H1 (cell line): ENCODE measurements at regions not wholly inside any gene's neighbourhood (a gene's known extent, or its start where the extent isn't known, plus 50 kb on each side); places are given as distances from the start of the nearest gene placed in this dataset.

Experiments used
- CTCF ChIA-PET: fragments of 300-600 bp; sonication (Branson Sonifier 250); formaldehyde crosslinking; loops from one replicate; lab custom pipeline; 2021; ENCODE audit not compliant: partially characterized antibody; lab: Charles Lee
- POLR2A ChIA-PET: fragments of 300-600 bp; sonication (Branson Sonifier 250); formaldehyde crosslinking; loops from one replicate; lab custom pipeline; 2021; ENCODE audit warnings: inconsistent platforms; ENCODE audit not compliant: partially characterized antibody; lab: Charles Lee
- DNase-seq, 2 experiments: peaks; one replicate each; pipeline versions ENCODE4 v3.0.0 to v3.0.0-alpha.2; 2010 to 2022; ENCODE audit warnings: low spot score in 2 of 2, low read depth in 1 of 2, mixed read lengths in 1 of 2
- FAIRE-seq: peaks from 2 replicates; lab custom pipeline; 2011; peaks lifted over from hg19 to GRCh38; lab: Jason Lieb, UNC
- H2AFZ ChIP-seq: 2 replicates; pipeline ENCODE4 v1.8.1; 2012; ENCODE audit warnings: low read length, inconsistent platforms
- H2AK5ac ChIP-seq: 2 replicates; pipeline ENCODE4 v1.6.1; 2013; ENCODE audit warnings: low read depth, low read length
- H2BK120ac ChIP-seq: replicated peaks from 2 replicates; pipeline ENCODE3; 2013; ENCODE audit warnings: low read depth, low read length, inconsistent platforms
- H2BK12ac ChIP-seq: 2 replicates; pipeline ENCODE4 v1.6.1; 2013; ENCODE audit warnings: low read depth, low read length
- H2BK15ac ChIP-seq: 2 replicates; pipeline ENCODE4 v1.6.1; 2013; ENCODE audit warnings: low read length
- H2BK20ac ChIP-seq: 2 replicates; pipeline ENCODE4 v1.6.1; 2013; ENCODE audit warnings: low read length
- H2BK5ac ChIP-seq: 2 replicates; pipeline ENCODE4 v1.6.1; 2013; ENCODE audit warnings: low read depth, low read length
- H3K14ac ChIP-seq: 2 replicates; pipeline ENCODE4 v1.6.1; 2013; ENCODE audit warnings: inconsistent platforms; ENCODE audit not compliant: insufficient read length
- H3K18ac ChIP-seq: 2 replicates; pipeline ENCODE4 v1.6.1; 2013; ENCODE audit warnings: low read length; ENCODE audit errors: extremely low read depth
- H3K23ac ChIP-seq: 2 replicates; pipeline ENCODE4 v1.6.1; 2013; ENCODE audit warnings: inconsistent platforms; ENCODE audit not compliant: insufficient read length
- H3K23me2 ChIP-seq: 2 replicates; pipeline ENCODE4 v1.6.1; 2013; ENCODE audit warnings: low read depth, low read length
- H3K27ac ChIP-seq: 2 replicates; pipeline ENCODE4 v1.6.1; 2011; ENCODE audit warnings: low read depth, low read length, inconsistent platforms
- H3K27me3 ChIP-seq, 4 experiments: replicated peaks in 1 of 4; 1 replicate in 1 of 4; 2 replicates in 3 of 4; pipeline versions ENCODE4 v1.6.1 to v1.8.1; 2011 to 2013; ENCODE audit warnings: low read length in 3 of 4, mild to moderate bottlenecking in 3 of 4, inconsistent platforms in 2 of 4, mixed read lengths in 2 of 4, moderate library complexity in 1 of 4; ENCODE audit not compliant: control insufficient read depth in 3 of 4, insufficient read depth in 3 of 4; ENCODE audit errors: extremely low read depth in 1 of 4
- H3K36me3 ChIP-seq, 4 experiments: 2 replicates each; pipeline versions ENCODE4 v1.6.1 to v1.8.1; 2011 to 2013; ENCODE audit warnings: mild to moderate bottlenecking in 4 of 4, low read length in 3 of 4, moderate library complexity in 2 of 4, control low read depth in 1 of 4, inconsistent platforms in 1 of 4; ENCODE audit not compliant: insufficient read depth in 4 of 4, control insufficient read depth in 2 of 4
- H3K4ac ChIP-seq: replicated peaks from 2 replicates; pipeline ENCODE3; 2013; ENCODE audit warnings: low read length, low read depth, mixed read lengths, inconsistent platforms; ENCODE audit not compliant: insufficient read length
- H3K4me1 ChIP-seq, 4 experiments: replicated peaks in 1 of 4; 1 replicate in 1 of 4; 2 replicates in 3 of 4; pipeline versions ENCODE4 v1.6.1 to v1.8.1; 2011 to 2013; ENCODE audit warnings: low read length in 3 of 4, inconsistent platforms in 2 of 4, mixed read lengths in 1 of 4; ENCODE audit not compliant: insufficient read depth in 4 of 4, control insufficient read depth in 3 of 4
- H3K4me2 ChIP-seq, 2 experiments: 2 replicates each; pipeline versions ENCODE4 v1.6.1 to v1.8.1; 2011 to 2013; ENCODE audit warnings: low read depth in 2 of 2, low read length in 2 of 2, control low read depth in 1 of 2, inconsistent platforms in 1 of 2, mild to moderate bottlenecking in 1 of 2; ENCODE audit not compliant: insufficient read depth in 1 of 2
- H3K4me3 ChIP-seq, 4 experiments: fragments of 200-600, 300-600 bp in 1 of 4; sonication (generic), shearing (Covaris generic), sonication (Bioruptor Twin) in 1 of 4; 2 replicates each; pipeline versions ENCODE4 v1.5.1 to v1.8.1; 2011 to 2016; ENCODE audit warnings: low read length in 4 of 4, low read depth in 3 of 4, control low read depth in 2 of 4, inconsistent platforms in 2 of 4, mild to moderate bottlenecking in 2 of 4, mixed read lengths in 1 of 4, moderate library complexity in 1 of 4; ENCODE audit not compliant: insufficient read depth in 2 of 4; ENCODE audit errors: extremely low read depth in 1 of 4
- H3K56ac ChIP-seq: replicated peaks from 2 replicates; pipeline ENCODE3; 2013; ENCODE audit warnings: low read depth, mild to moderate bottlenecking, mixed read lengths, low read length, inconsistent platforms; ENCODE audit not compliant: insufficient read length
- H3K79me1 ChIP-seq: 2 replicates; pipeline ENCODE4 v1.6.1; 2013; ENCODE audit warnings: low read depth, low read length, control low read depth
- H3K79me2 ChIP-seq, 2 experiments: 2 replicates each; pipeline versions ENCODE4 v1.6.1 to v1.8.1; 2012 to 2013; ENCODE audit warnings: low read length in 2 of 2, mild to moderate bottlenecking in 2 of 2, inconsistent platforms in 1 of 2; ENCODE audit not compliant: insufficient read depth in 2 of 2, control insufficient read depth in 1 of 2
- H3K9ac ChIP-seq, 4 experiments: replicated peaks in 1 of 4; 1 replicate in 1 of 4; 2 replicates in 3 of 4; pipeline versions ENCODE4 v1.6.1 to v1.8.1; 2011 to 2013; ENCODE audit warnings: low read depth in 3 of 4, low read length in 3 of 4, control low read depth in 2 of 4, mild to moderate bottlenecking in 2 of 4, moderate library complexity in 2 of 4, inconsistent platforms in 1 of 4; ENCODE audit errors: extremely low read depth in 1 of 4
- H3K9me3 ChIP-seq, 2 experiments: 2 replicates each; pipeline versions ENCODE4 v1.6.1 to v1.8.1; 2012 to 2013; ENCODE audit warnings: mild to moderate bottlenecking in 2 of 2, moderate library complexity in 2 of 2, control low read depth in 1 of 2, inconsistent platforms in 1 of 2, low read depth in 1 of 2, low read length in 1 of 2, mixed read lengths in 1 of 2; ENCODE audit not compliant: insufficient read depth in 2 of 2
- H4K20me1 ChIP-seq, 2 experiments: replicated peaks in 1 of 2; 2 replicates each; pipeline versions ENCODE3 to v1.8.1; 2011 to 2013; ENCODE audit warnings: inconsistent platforms in 2 of 2, low read length in 2 of 2, mild to moderate bottlenecking in 1 of 2; ENCODE audit not compliant: insufficient read depth in 2 of 2, control insufficient read depth in 1 of 2
- H4K5ac ChIP-seq: 2 replicates; pipeline ENCODE4 v1.6.1; 2013; ENCODE audit warnings: low read length, low read depth, mixed read lengths, inconsistent platforms; ENCODE audit not compliant: insufficient read length
- H4K8ac ChIP-seq: 2 replicates; pipeline ENCODE4 v1.8.0; 2013; ENCODE audit warnings: mild to moderate bottlenecking, moderate library complexity, low read length, inconsistent platforms; ENCODE audit not compliant: insufficient read depth; ENCODE audit errors: extremely low read depth
- H4K91ac ChIP-seq: replicated peaks from 2 replicates; pipeline ENCODE3; 2013; ENCODE audit warnings: low read length, mixed read lengths, inconsistent platforms; ENCODE audit not compliant: insufficient read length
- CBX5 ChIP-seq: fragments of 300-800, 300-1000 bp; sonication (generic); IDR thresholded peaks from 2 replicates; pipeline ENCODE4 v1.7.1; 2016; ENCODE audit warnings: antibody characterized with exemption, low read length, low read depth
- CBX8 ChIP-seq: fragments of 300-800, 300-1000 bp; sonication (generic); IDR thresholded peaks from 2 replicates; pipeline ENCODE4 v1.7.1; 2016; ENCODE audit warnings: low read depth, low read length, borderline replicate concordance
- CTBP2 ChIP-seq: IDR thresholded peaks from 2 replicates; pipeline ENCODE4 v1.7.0; 2011; ENCODE audit warnings: borderline replicate concordance, mild to moderate bottlenecking, moderate library complexity, mixed read lengths, low read length; ENCODE audit not compliant: insufficient read depth, insufficient read length
- EGR1 ChIP-seq: IDR thresholded peaks from 2 replicates; pipeline ENCODE4 v1.6.1; 2011; ENCODE audit warnings: low read depth, low read length, borderline replicate concordance
- GABPA ChIP-seq: IDR thresholded peaks from 2 replicates; pipeline ENCODE4 v1.6.1; 2011; ENCODE audit warnings: mild to moderate bottlenecking, low read length, moderate library complexity, borderline replicate concordance; ENCODE audit not compliant: insufficient read depth
- HDAC2 ChIP-seq, 2 experiments: fragments of 300-600 bp in 1 of 2; sonication (generic) in 1 of 2; IDR thresholded peaks; 2 replicates each; pipeline ENCODE4 v1.6.1; 2011 to 2012; ENCODE audit warnings: low read depth in 2 of 2, low read length in 2 of 2, mild to moderate bottlenecking in 2 of 2, moderate library complexity in 2 of 2, borderline replicate concordance in 1 of 2, inconsistent platforms in 1 of 2
- KDM5A ChIP-seq: fragments of 200-600 bp; IDR thresholded peaks from 2 replicates; pipeline ENCODE4 v1.7.1; 2012; ENCODE audit warnings: mild to moderate bottlenecking, low read length, inconsistent platforms, mixed read lengths
- MAFK ChIP-seq: IDR thresholded peaks from 2 replicates; pipeline ENCODE4 v1.6.1; 2012; ENCODE audit warnings: low read depth, mild to moderate bottlenecking, improper control_type of control experiment, low read length
- POLR2A ChIP-seq, 2 experiments: IDR thresholded peaks; 1 replicate in 1 of 2; 2 replicates in 1 of 2; pipeline ENCODE4 v1.6.1; 2011; ENCODE audit warnings: low read depth in 2 of 2, low read length in 2 of 2, mild to moderate bottlenecking in 2 of 2; ENCODE audit errors: control extremely low read depth in 1 of 2
- SAP30 ChIP-seq: fragments of 300-600 bp; sonication (generic); IDR thresholded peaks from 2 replicates; pipeline ENCODE4 v1.7.1; 2012; ENCODE audit warnings: low read length, moderate library complexity, mild to moderate bottlenecking, inconsistent platforms; ENCODE audit not compliant: insufficient read depth, insufficient replicate concordance
- SP1 ChIP-seq: IDR thresholded peaks from 2 replicates; pipeline ENCODE4 v1.6.1; 2011; ENCODE audit warnings: low read depth, low read length
- SUZ12 ChIP-seq: fragments of 200-600 bp; sonication (generic); IDR thresholded peaks from 2 replicates; pipeline ENCODE4 v1.6.1; 2012; ENCODE audit warnings: mild to moderate bottlenecking, inconsistent platforms, low read length, moderate library complexity, mixed read lengths
- TEAD4 ChIP-seq: IDR thresholded peaks from 2 replicates; pipeline ENCODE4 v1.6.1; 2012; ENCODE audit warnings: low read depth, low read length, inconsistent platforms, mixed read lengths

DNA sequence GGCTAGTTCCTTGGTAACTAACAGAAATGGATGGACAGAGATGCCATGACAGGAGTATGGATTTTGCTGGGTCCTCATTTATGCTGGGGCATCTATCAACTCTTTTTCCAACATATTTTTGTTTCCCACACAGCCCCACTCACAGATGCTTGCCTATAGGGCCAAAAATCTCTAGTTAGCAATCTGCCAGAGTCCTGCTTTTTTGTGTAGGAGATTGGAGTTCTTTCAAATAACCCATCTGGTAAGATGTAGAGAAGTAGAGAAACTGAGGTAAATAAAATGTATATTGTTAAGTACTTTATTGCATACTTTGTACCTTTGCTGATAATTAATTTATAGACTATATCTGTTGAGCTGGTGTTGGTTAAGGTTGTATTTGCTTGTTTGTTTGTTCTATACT is 456.5 kb upstream of the GOLIM4 start:
- H3K4ac ChIP-seq, result no peak overlapping the region
- no peak overlapping the region for H2AFZ ChIP-seq
- no peak overlapping the region for H3K14ac ChIP-seq
- no peaks in the 10 kb centered on the region for H3K23me2 ChIP-seq
- no peak overlapping the region for H2BK20ac ChIP-seq
- CTCF ChIA-PET, result interaction anchor here (1.0 to 1.7 kb wide), 2 partner anchors 21 to 37 kb away, joined by 3 to 5 read pairs; no protein-coding TSS in a partner anchor
- no peak overlapping the region for H2BK5ac ChIP-seq
- no peak overlapping the region for H3K9ac ChIP-seq
- no peaks in the 10 kb centered on the region for H3K79me2 ChIP-seq
- POLR2A ChIA-PET, result no interaction called here
- H3K4me1 ChIP-seq, result 0 out of 7 replicates have a peak, but pooled peaks cover 0 to 2% (median 0%) of the 10 kb centered on the region in 4 experiments
- H3K27ac ChIP-seq, result no peak overlapping the region
- no peak overlapping the region for H4K91ac ChIP-seq
- H3K27me3 ChIP-seq, result no peaks in the 10 kb centered on the region
- H4K5ac ChIP-seq, result no peak overlapping the region
- no peak overlapping the region for H2BK12ac ChIP-seq
- DNase-seq, result no peak
- no peak overlapping the region for H2BK120ac ChIP-seq
- H3K36me3 ChIP-seq, result no peaks in the 10 kb centered on the region
- no peaks in the 10 kb centered on the region for H3K9me3 ChIP-seq
- no peak overlapping the region for H3K4me2 ChIP-seq
- no peak overlapping the region for H3K23ac ChIP-seq
- H2BK15ac ChIP-seq, result no peak overlapping the region
- no peaks in the 10 kb centered on the region for H3K79me1 ChIP-seq
- FAIRE-seq, result no peak
- no peak overlapping the region for H4K8ac ChIP-seq
- no peak overlapping the region for H3K4me3 ChIP-seq
- TF ChIP-seq SAP30 (no peak), POLR2A (IDR thresholded peaks at IDR 0.05; ENCODE audit: control extremely low read depth in 1 of 2, low read depth in 2 of 2, low read length in 2 of 2) (no peak), MAFK (no peak), CTBP2 (no peak), CBX5 (no peak), SUZ12 (no peak), CBX8 (no peak), HDAC2 (IDR thresholded peaks at IDR 0.05; ENCODE audit: borderline replicate concordance in 1 of 2, low read depth in 2 of 2, low read length in 2 of 2) (no peak), GABPA (no peak), SP1 (no peak), EGR1 (no peak), TEAD4 (no peak), KDM5A (no peak)
- no peak overlapping the region for H2AK5ac ChIP-seq
- H3K18ac ChIP-seq, result no peak overlapping the region
- H4K20me1 ChIP-seq, result no peaks in the 10 kb centered on the region
- H3K56ac ChIP-seq, result no peak overlapping the region
